ENCODE measurements at regions not wholly inside any gene's neighbourhood (a gene's known extent, or its start where the extent isn't known, plus 50 kb on each side); places are given as distances from the start of the nearest gene placed in this dataset.
A peak's percentile ranks its signal among the peaks of the same experiment; 100 is the strongest.

GRCh38 chrX:34879346-34879745 is 63.2 kb upstream of the FAM47B start:
- no peaks in the 10 kb centered on the region for H3K4me1 ChIP-seq (ENCODE audit: control insufficient read depth, extremely low read depth, insufficient read depth, low read length)
- ChIA-PET CTCF (no interaction called here), POLR2A (no interaction called here)
- H4K20me1 ChIP-seq (replicated peaks; ENCODE audit: control insufficient read depth, extremely low read depth, insufficient read depth, low read length): no peaks in the 10 kb centered on the region
- no peak overlapping the region for H3K4me3 ChIP-seq (replicated peaks in 1 of 3; ENCODE audit: insufficient read depth in 1 of 3, low read depth in 1 of 3, low read length in 3 of 3)
- no peaks in the 10 kb centered on the region for H3K36me3 ChIP-seq (ENCODE audit: control insufficient read depth in 2 of 2, extremely low read depth in 1 of 2, insufficient read depth in 2 of 2, low read length in 2 of 2)
- H3K27me3 ChIP-seq (ENCODE audit: control insufficient read depth in 2 of 2, insufficient read depth in 2 of 2, low read length in 2 of 2): no peaks in the 10 kb centered on the region
- H2AFZ ChIP-seq (ENCODE audit: low read depth, low read length): no peak overlapping the region
- no peak for FAIRE-seq
- H3K9me1 ChIP-seq (replicated peaks; ENCODE audit: control insufficient read depth, extremely low read depth, insufficient read depth, low read length): no peaks in the 10 kb centered on the region
- no TSS peak for BruUV-seq (replicated peaks)
- DNase-seq (ENCODE audit: low read depth, low spot score): peak; percentile 1
- no peaks in the 10 kb centered on the region for H3K9me3 ChIP-seq (replicated peaks; ENCODE audit: control insufficient read depth, insufficient read depth, low read length)
- intact Hi-C loops (cut with micrococcal nuclease) (no loop called here), dilution Hi-C loops (cut with MboI; ENCODE audit: extremely low pct_ligation_motif_present, low sequenced_read_pairs) (no loop called here)
- H3K4me2 ChIP-seq (ENCODE audit: insufficient read depth, low read length): no peak overlapping the region
- H3K27ac ChIP-seq (ENCODE audit: insufficient read depth, low read depth, low read length): no peak overlapping the region
- TF ChIP-seq MAX (IDR thresholded peaks at IDR 0.05; ENCODE audit: insufficient read depth, insufficient read length) (no peak), FOS (IDR thresholded peaks at IDR 0.05; ENCODE audit: borderline replicate concordance, insufficient read depth, low read length) (no peak), GATA2 (IDR thresholded peaks at IDR 0.05; ENCODE audit: insufficient read depth, insufficient read length, low read depth, low read length) (no peak), POLR2AphosphoS5 (IDR thresholded peaks at IDR 0.05; ENCODE audit: insufficient read depth, low read depth, low read length) (no peak), EZH2 (IDR thresholded peaks at IDR 0.05; ENCODE audit: borderline replicate concordance, low read depth, low read length, severe bottlenecking) (no peak), CTCF (IDR thresholded peaks at IDR 0.05; ENCODE audit: extremely low read depth in 1 of 2, insufficient read depth in 1 of 2, low read depth in 1 of 2, low read length in 2 of 2) (no peak), MYC (IDR thresholded peaks at IDR 0.05; ENCODE audit: low read depth, low read length) (no peak)
- H3K79me2 ChIP-seq (ENCODE audit: control insufficient read depth, insufficient read depth, low read length): no peaks in the 10 kb centered on the region
- no peak overlapping the region for H3K9ac ChIP-seq (replicated peaks; ENCODE audit: extremely low read depth, insufficient read depth, low read length)

Data from endothelial cell of umbilical vein (primary cell).